Hippocampal formation (tissue), 2 donors: ENCODE measurements at regions not wholly inside any gene's neighbourhood (a gene's known extent, or its start where the extent isn't known, plus 50 kb on each side); places are given as distances from the start of the nearest gene placed in this dataset.

Source experiments
- DNase-seq, 2 donors: peaks; one replicate each; lab custom pipeline; 2025; lab: John Stamatoyannopoulos, UW

DNA sequence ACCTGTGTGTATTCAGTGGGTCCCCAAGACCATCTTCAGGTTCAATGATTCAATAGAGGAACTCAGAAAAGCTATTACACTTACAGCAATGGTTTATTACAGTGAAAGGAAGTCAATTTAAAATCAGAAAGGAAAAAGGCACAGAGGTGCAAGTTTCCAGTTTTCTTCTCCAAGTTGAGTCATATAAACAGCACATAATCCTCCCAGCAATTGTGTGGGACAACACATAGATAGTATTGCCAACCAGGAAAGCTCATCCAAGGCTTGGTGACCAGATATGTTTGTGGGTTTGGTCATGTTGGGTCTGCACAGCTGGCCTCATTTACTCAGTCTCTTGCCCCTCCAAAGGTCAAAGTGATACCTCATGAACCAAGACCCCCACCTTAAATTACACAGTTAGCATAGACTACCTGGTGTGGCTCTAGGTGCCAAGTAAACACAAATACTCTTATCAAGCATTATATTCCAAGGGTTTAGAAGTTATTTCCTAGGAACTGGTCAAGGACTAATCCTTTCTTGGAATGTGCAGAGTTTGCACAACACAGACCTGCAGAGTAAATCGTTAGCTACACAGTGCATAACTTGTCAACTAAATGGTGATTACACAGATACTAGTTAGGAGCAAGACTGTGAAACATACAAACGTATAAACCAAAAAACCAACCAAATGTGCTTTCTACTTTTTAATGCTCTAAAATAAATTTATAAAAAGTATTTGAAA lies 777.3 kb downstream of the PCDH18 start:
- DNase-seq = no peak

DNA sequence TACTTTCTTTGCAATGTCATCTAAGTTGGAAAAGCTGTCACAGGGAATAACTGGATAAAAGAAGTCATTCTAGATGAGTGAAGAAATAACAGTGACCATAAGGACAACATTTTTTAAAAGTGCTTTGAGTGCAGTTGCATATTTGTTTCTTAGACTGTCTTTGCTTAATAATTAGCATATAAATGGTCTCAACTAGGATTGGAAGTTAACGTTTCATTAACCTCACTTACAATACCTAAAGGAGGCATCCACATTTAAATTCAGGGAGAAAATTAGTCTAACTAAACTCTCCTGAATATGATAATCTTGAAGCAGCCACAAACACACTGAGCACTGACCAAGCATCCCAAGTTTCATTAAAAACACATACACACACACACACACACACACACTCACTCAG lies 780.7 kb downstream of the PCDH18 start:
- no peak for DNase-seq

DNA sequence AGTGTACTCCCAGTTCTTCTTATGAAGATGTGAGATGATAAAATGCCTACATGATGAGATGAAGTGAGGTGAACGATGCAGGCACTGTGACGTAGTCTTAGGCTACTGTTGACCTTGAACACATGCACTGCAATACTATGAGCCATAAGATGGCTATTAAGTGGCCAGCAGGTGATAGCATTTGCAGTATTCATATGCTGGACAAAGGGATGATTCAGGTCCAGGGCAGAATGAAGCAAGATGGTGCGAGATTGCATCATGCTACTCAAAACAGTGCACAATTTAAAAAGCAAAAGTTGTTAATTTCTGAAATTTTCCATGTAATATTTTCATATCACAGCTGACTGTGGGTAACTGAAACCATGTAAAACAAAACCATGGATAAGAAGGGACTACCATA lies 781.4 kb downstream of the PCDH18 start:
- no peak for DNase-seq

DNA sequence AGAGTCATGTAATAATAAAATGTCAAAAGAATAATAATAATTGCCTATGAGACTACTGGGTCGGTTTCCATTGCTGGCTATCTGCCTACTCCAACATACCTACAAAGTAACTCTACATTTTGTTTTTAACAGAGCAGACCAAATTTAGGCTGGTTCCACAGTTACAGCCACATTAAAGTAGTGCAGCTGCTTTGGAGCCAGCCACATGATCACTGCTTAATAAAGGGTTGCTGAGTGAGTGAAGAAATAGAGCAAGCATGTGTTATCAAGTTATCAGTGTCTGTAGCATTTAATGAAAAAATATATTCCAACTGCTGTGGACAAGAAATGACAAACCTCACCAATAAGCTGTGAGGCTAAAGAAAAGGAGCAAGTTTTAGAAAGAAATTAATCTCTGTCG lies 782.3 kb downstream of the PCDH18 start:
- DNase-seq = no peak

DNA sequence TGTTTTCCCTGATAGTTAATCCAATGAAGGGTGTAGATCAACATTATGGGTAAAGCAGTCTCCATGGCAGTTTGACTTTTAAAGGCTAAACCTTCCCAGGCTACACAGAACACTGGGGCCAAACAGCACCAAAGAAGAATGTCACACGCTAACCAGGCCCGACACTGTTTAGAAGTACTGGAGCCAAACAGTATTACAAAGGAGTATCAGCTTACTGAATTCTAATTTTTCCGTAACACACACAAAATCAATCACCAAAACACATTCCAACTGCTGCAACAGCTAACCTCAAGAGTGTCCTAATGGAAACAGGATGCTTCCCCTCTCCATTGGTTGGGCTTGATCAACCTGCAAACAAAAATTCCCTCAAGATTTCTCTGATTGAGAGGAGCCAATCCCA lies 783.5 kb downstream of the PCDH18 start:
- no peak for DNase-seq

DNA sequence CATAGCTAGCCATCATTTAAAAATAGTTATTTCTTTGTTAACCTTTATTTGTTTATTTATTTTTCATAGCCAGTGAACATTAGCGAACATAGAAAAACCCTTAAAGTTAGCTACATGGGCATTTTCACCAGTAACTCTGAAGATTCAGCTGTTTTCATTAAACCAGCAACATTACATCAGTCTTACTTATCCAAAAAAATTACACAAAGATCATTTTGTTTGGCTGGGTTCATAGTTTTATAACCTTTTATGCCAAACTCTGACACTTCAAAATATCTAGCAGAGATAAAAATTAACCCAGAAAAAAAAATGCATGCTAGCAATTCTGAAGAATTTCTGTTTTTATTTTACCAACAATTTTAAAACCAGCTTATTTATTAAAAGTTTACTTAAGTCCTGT lies 784.1 kb downstream of the PCDH18 start:
- no peak for DNase-seq

DNA sequence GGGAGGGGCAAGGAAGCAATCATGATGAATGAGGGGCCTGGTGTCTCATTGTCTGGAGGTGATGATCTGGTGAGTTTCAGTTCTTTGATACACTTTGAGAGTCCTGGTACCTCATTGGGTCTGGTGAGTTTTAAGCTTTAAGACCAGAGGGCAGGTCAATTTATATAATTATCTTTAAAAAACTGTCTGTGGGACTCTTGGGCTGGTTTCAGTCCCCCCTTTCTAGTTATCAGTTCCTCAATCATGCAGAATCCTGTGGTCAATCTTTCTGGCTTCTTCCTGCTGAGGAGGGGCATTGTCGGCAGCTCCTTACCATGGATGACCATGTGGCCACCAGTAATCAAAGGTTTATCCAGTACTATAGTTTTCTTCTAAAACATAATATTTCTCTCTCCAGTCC lies 789.1 kb downstream of the PCDH18 start:
- no peak for DNase-seq

DNA sequence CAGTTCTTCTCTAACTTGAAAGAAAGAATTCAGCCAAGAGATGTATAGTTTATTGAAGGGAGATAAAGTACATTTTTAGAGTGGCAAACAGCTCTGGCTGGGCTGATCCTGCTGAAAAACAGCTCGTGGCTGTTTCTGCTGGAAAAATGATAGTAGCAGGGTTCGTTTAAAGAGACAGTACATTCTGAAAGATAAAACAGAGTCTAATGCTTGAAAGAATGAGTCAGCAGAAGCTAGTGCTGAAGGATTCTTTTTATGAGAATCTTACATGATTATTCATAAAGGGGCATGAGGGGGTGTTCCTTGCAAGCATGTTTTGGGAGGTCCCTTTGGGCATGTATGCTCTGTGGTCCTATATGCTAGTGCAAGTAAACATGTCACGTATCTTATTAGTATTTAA lies 790.0 kb downstream of the PCDH18 start:
- no peak for DNase-seq

DNA sequence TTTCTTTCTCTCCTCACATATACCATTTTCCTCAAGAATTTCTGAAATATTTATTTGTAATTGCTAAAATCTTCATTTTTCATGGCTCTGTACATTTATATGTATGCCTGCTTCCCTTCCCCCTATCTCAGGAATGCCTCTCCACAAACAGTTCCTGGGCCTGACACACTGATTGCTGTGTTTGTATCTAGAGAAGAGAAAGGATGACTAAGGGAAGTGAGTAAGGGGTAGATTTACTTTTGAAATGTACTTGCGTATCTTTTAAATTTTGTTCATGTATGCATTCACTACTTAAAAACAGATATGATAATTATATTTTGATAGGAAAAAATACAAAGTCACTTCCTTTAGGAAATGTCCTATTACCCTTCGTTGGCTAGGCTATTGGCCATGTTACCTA lies 790.8 kb downstream of the PCDH18 start:
- DNase-seq = no peak

DNA sequence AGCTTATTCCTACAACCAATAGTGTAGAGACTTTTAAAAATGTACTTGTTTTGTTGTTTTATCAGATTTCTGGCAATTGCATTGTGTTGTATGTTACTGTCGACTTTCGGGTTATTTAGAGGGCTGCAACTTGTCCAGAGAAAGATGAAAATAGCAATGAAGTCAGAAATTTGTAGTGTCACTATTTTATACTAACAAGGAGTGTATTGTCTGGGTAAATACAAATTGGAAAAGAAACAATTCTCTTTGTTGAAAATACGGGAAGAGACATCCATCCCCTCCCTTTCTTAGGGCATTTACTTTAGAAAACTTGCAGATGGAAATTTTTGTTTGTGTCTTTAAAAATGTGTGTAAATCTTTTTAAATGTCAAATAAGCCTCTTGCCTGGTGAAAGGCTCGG lies 792.0 kb downstream of the PCDH18 start:
- DNase-seq = peak in 1 of 2 donors; percentile 6

DNA sequence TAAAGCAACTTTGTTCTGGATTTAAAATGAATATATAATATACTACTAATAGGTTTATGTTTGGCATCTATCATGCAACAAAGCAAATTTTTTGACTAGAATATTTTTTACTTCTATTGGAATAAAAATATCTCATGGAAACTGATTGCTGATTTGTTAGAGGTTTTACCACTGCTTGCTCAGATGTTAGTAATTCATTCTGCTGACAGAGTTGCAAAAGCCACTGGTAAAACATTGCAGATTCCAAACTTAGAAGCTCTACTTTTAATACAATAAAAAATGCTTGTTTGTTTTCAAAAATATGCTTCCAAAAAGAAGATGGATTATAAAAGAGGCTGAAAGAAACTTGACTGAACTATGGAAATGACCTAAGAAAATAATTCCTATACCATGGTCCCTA lies 795.2 kb downstream of the PCDH18 start:
- no peak for DNase-seq

DNA sequence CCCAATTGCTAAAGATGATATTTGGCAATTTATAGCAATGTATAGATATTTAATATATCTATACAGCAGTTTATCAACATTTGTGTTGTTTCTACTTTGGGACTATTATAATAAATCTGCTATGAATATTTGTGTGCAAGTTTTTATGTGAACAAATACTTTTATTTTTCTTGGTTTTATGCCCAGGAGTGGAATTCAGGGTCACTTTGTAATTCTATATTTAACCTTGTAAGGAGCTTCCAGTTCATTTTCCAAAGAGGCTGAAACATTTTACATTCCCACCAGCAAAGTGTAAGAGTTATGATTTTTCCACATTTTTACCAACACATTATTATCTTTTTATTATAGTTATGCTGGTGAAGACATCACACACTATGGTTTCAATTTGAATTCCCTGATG lies 801.3 kb downstream of the PCDH18 start:
- no peak for DNase-seq

DNA sequence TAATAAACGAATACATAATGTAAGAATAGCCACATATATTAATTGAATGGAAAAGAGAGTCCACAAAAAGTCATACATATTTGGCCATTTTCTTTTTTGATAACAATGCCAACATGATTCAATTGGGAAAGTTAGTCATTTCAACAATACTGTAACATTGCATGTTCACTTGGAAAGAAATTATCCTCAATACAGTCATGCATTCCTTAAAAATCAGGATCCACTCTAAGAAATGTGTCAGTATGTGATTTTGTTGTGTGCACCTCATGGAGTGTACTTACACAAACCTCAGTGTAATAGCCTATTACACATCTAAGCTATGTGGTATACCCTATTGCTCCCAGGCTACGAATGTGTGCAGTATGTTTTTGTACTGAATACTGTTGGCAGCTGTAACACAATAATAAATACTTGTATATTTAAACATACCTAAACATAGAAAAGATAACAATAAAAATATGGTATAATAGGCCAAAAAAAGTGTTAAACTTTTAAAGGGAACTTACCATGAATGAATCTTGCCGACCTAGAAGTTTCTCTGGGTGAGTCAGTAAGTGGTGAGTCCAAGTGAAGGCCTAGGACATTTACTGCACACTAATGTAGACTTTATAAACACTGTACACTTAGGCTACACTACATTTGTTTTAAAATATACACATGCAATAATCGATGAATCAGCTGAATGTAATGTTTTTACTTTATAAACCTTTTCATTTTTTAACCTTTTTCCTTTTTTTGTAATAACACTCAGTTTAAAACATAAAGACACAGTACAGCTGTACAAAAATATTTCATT lies 806.8 kb downstream of the PCDH18 start:
- DNase-seq = no peak

DNA sequence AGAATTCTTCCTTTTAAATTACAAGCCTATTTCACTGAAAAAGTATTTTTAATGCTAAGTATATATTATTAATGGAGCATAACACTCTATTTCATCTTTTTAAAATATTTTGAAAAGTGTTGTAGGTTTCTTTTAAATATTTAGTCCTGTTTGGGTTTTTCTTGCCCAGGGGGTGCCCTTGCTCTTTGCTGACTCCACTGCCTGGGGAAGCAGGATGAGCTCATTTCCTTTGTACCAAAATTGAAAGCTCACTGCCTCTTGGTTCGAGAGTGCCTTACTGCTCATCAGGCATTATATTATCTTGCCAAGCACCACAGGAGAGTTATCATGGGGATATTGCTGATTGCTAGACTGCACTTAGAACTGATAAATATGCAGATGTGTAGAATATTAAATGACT lies 819.2 kb downstream of the PCDH18 start:
- peak in 1 of 2 donors; percentile 3 for DNase-seq

DNA sequence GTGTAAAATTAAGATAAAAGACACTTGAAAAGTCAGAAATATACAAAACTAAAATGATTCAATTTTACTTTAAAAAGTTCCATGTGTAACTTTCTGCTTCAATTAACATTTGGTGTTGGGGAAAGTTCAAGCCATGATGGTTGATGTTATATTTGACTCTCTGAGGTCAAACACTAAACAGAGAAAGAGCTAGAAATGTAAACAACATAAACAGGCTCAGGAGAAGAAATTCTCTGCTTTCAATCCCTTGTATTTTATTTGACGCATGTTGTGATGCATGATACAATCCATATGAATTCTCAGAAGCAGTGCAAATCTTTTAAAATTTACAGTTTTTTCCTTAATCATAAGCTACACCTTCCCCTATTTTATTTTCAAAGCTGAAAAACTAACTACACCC lies 822.4 kb downstream of the PCDH18 start:
- no peak for DNase-seq

DNA sequence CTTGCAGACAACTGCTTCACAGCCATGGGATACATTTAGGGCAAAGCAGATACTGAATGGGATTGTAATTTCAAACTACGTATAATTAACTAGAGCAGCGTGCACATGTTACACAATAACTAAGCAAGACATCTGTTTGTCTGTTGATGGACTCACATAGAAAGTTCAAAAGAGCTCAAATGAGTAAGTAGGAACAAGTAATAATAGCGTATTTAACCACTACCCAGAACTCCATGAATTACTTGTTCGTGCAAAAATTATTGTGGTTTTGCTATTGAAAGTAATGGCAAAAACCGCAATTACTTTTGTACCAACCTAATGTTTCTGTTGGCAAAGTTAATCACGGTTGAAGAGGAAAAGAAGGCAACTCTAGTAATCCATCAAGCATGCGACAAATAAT lies 825.4 kb downstream of the PCDH18 start:
- DNase-seq = no peak

DNA sequence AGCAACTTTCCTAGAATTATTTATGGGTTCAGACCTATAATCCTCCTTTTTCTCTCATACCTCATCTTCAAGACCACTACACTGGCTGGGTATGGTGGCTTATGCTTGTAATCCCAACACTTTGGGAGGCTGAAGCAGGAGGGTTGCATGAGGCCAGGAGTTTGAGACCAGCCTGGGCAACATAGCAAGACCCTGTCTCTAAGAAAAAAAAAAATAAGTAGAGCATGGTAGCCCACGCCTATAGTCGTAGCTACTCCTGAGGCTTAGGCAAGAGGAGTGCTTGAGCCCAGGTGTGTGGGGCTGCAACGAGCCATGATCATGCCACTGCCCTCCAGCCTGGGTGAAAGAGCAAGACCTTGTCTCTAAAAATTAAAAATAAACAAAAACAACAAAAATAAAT lies 832.4 kb downstream of the PCDH18 start:
- no peak for DNase-seq

DNA sequence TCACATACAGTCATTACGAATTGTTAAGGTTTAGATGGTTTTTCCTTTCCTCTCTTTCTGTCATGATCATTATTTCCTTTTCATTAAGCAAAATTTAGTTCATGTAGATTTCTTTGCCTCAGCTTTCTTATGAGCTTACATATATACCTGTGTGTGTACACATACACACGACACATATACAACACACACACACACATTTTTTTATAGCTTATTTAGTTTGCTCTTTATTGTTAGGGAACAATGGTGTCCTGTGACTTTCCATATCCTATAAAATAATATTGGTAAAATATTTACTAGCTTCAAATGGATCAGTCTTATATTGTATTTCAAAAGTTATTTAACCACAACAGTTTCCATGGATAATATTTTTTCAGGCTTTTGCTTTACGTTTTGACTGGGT lies 840.7 kb downstream of the PCDH18 start:
- DNase-seq = no peak

DNA sequence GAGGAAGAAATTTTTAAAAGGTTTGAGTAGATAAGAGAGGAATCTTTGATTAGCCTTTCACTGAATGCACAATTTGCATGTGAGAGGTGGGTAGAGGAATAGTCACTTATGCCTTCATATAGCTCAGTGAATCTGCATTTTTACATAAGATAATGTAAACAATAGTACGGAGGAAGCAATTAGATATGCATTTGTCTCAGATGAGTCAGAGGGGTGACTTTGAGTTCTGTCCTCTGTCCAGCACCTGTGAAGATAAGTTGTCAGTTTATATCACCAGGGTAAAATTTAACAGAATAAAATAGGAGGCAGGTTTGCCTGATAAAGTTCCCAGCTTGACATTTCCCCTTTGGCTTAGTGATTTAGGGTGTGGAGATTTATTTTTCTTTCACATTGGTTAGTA lies 841.9 kb downstream of the PCDH18 start:
- DNase-seq = no peak

DNA sequence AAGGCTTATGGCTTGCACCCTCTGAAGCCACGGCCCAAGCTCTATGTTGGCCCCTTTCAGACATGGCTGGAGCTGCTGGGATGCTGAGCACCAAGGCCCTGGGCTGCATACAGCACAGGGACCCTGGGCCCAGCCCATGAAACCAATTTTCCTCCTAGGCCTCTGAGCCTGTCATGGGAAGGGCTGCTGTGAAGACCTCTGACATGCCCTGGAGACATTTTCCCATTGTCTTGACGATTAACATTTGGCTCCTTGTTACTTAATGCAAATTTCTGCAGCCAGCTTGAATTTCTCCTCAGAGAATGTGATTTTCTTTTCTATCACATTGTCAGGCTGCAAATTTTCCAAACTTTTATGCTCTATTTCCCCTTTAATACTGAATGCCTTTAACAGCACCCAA lies 844.7 kb downstream of the PCDH18 start:
- no peak for DNase-seq

DNA sequence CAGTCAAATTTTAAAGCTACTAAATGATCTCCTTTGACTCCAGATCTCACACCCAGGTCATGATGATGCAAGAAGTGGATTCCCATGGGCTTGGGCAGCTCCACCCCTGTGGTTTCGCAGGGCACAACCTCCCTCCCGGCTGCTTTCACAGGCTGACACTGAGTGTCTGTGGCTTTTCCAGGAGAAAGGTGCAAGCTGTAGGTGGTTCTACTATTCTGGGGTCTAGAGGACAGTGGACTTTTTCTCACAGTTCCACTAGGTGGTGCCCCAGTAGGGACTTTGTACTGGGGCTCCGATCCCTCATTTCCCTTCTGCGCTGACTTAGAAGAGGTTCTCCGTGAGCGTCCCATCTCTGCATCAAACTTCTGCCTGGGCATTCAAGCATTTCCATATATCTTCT lies 845.2 kb downstream of the PCDH18 start:
- no peak for DNase-seq

DNA sequence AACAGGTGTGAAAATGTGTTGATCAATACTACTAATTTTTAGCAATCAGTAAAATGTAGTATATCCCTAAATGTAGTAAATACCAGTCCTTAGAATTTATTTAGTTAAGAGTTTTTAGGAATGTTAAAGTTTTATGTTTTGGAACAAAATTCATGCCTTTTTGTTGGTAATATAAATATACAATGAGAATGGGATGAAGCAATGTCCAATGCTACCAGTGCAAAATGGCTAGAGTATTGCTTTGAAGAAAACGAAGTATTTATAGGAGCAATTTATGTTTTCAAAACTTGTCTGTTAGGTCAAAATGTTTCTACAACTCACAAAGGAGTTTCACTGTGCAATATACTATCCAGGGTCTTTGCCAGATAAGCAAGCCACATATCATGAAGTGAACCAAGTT lies 851.5 kb downstream of the PCDH18 start:
- DNase-seq = no peak

DNA sequence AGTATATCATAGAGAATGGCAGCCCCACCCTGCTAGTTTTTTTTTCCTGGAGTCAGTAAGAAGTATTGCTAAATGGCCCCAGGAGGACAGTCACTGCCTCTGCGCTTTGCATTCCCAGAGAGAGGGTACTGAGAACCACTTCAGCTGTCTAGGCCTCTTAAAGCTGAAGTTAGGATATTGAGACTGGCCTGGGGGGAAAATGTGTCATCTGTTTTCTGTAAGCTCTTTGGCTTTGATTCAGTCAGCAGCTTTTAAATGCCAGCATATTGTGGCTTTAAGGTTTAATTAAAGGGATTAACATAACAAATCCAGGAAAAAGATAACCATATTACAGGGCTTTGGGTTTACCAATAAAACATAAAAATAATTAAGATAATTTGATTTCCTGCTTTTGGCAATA lies 852.0 kb downstream of the PCDH18 start:
- DNase-seq = no peak

DNA sequence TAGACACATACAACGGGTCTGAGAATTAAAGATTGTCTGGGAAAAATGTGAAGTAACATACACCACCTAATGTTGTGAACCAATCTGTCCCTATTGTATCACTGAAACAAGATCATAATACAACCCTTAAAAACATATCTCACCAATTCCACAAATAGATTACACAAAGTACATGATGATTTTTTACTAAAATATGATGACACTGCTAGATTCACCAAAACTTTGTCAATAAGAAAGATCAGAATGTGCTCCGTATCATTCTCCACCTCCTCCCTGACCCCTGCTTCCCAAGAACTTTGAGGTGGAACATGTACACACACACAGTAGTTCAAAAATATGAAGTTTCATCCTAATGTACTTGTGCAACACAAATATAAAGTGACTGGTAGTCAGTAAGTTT lies 862.0 kb downstream of the PCDH18 start:
- no peak for DNase-seq
